Hypothalamus (tissue), 51 donors: ENCODE measurements at regions not wholly inside any gene's neighbourhood (a gene's known extent, or its start where the extent isn't known, plus 50 kb on each side); places are given as distances from the start of the nearest gene placed in this dataset.

Experiments used
- DNase-seq, 51 donors: peaks; one replicate each; lab custom pipeline; 2025; lab: John Stamatoyannopoulos, UW

DNA sequence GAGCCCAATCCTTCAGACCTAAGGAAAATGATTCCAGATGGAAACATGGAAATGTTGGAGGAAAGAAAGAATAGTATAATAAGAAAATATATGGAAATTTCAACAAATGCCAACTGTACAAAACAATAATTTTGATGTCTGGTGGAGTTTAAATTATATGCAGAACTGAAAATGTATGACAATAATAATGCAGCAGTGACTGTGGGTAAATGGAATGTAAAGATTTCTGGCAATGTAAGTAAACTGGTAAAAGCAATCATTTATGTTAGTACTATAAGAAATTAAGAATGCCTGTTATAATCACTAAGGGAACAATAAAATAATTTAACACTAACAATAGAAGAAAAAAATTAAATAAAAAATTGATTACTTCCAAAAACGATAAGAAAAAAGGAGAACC, 89.0 kb downstream of the EDN1 start:
- no peak for DNase-seq

DNA sequence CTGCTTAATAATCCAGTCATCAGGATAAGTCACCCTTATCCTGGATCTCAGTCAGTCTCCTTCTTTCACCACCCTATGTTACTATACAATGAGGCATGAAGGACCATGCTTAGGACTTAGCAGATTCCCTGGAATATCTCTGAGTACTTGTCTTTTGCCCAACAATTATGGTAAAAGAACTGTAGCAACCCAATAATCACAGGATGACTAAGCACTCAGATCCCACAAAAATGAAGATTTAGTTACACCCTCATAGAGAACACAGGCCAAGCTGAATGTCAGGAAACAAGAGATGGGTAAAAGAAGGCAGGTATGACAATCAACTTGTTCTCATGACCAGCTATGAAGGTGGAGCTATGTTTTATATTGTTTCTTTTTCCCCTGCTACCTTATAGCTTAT, 91.4 kb downstream of the EDN1 start:
- DNase-seq, result no peak

DNA sequence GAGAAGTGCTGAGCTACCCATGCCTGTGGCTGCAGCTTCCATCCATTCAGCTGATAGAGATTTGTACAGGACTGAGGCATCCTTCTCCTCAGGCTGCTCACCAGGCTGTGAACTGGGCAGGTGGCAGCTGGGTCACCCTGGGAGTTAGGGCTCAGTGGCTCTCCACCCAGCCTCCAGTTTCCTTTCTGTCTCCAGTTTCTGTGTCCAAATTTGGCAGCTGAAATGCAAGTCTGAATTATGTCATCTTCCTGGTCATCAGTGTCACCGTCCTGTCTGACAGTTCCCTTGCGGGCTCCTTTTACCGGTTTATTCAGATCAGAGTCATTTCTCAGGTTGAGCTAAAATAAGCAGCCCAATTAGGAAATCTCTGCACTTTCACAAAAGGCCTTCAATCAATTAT, 93.3 kb downstream of the EDN1 start:
- no peak for DNase-seq

DNA sequence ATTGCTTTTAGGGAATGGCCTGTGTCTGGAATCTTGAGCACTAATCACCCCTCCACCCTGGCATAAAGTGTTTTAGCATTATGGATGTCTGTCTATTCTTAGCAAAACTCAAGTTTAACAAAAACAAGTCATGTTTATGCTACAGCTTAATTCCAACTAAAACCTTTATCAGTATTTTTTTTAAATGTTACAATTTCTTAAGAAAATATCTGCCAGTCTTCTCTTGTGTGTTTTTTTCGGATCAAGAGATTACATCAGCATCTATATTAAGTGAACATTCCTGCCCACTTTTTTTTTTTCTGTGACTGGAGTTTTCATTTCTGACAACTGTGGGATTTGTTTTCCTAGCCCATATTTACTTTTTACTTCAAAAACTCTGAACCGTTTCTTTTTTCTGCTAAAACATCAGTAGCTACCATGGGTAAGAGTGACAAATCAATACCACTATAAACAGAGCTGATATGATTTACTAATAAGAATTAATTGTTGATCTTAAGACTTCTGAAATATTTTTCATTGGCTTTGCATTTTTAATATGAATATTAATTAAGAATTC, 94.3 kb downstream of the EDN1 start:
- no peak for DNase-seq

DNA sequence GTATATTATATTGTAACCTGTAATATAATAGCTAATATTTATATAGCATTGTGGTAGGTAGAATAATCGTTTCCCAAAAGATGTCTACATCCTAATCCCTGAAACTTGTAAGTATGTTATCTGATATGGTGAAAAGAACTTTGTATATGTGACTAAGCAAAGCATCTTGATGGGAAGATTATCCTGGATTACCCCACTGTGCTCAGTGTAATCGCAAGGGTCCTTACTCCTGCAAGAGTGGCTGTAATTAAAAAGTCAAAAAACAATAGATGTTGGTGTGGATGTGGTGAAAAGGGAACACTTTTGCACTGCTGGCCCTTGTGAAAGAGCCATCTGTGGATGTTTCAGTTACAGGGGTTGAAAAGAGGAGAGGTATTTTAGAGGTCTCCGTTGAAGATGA, 95.2 kb downstream of the EDN1 start:
- DNase-seq, result no peak

DNA sequence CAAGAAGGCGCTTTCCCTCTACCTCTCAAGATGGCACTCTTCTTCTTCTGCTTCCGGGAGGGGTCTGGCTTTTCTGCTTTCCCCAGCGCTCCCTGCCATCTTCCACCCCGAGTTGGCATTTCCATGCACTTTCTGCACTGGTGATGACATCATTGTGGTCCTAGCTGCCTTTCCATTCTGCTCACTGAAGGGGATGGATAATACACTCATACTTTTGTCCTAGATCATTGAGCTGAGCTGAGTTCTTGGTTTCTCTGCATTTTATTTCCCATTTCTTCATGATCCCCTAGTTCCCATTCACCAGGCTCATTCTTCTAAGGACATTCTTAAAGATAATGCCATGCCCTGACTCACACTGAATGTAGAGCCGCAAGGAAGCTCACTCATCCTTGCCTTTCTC, 96.7 kb downstream of the EDN1 start:
- no peak for DNase-seq

DNA sequence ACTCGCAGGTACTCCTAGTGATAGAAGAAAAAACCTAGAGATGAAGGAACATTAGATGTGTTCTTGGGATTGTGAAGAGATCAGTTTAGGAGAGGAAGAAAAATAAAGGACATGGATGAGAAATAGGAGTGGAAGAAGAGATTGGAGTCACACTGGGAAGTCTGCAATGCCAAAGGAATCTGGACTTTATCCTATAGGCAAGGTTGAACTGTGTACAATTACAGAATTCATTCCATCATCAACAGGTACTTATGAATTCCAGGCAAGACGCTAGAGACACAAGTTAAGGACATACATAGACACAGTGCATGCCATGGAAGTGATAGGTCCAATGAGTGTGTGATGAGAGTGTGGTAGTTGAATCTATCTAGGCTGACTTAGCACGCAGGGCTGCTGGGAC, 101.3 kb downstream of the EDN1 start:
- DNase-seq, result no peak

DNA sequence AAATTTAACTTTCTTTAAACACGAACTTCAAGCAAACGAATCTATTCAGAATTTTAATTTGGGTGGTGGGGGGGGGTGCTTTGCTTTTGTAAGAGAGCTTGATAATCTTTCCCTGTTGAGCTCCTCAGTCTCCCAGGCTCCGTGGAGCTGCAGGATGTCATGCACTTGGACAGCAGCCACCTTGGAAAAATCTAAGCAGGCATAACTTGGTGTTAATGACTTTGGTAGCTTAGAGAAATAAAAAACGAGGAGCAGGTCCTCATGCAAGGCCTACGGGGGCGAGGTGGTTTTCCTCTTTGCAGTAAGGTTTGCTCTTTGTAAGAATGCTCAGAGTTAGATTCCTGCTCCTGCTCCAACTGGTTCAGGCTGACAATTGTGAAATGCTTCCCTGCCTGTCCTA, 102.3 kb downstream of the EDN1 start:
- DNase-seq, result peak in 1 of 51 donors; percentile 2

DNA sequence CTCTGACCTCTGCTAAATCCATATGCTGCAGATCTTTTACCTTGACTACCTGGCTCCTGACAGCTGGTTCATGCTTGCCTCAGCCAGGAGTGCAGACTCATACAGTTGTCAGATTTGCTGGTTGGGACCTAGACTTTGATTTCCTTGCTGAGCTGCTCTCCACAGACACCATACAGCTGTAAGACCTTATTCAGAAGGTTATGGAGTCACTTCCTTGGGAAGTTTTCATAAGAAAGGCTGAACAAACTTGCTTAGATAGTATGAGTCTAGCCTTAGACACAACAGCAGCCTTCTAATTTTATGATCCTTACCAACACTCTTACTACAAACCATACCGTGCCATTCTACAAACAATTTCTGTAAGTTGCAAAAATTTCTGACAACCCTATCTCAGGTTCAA, 102.9 kb downstream of the EDN1 start:
- DNase-seq, result no peak

DNA sequence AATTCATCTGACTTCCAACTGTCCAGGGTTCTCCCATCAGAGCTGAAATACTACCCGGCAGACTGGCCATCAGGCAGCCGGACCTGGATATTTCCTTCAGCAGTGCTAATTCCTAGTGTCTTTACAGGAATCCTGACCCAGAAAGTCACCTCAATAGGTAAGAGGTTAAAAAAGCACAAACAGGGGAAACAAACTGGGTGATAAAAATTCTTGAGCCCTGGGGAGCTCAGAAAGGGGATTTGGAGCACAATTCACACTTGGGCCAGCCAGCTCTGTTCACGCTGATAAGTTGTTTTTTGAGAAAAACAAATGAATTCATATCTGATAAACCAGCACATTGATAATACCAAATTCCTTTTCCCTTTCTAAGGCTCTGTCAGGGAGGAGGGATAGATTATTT, 104.0 kb downstream of the EDN1 start:
- DNase-seq, result no peak

DNA sequence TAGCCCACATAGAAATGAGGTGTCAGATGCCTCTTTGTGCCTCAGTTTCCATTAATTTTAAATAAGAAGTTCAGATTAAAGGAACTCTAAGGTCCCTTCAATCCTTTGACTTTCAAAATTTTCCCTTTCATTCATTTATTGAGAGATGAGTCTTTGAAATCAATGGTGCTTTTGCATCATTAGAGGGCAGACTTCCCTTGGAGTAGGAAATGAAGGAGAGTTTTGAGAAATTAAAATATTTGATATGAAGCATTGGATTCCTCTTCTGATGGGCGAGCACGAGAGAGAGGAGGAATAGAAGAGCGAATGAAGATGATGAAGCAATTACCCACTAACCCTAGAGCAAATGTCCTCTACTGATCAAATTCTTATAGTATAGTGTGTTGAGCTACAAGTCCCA, 105.7 kb downstream of the EDN1 start:
- peak in 1 of 51 donors; percentile 11 for DNase-seq

DNA sequence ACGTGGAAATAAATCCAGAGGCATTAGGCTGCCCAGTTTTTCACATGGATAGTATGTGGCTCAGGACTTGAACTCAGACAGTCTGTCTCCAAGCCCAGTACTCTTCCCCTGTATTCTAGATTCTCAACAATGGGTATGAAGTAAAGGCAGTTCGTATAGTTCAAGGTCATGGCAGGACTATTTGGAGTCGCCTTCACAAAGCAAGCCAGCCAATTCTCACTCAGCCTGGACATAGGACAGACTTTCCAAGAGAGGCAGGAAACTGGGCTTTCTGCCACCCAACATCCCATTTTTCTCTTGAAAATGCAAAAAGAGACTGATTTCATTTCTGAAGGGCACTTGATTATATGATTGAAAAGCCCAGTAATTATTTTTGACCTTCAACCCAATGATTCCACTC, 111.0 kb downstream of the EDN1 start:
- DNase-seq, result peak in 1 of 51 donors; percentile 5

DNA sequence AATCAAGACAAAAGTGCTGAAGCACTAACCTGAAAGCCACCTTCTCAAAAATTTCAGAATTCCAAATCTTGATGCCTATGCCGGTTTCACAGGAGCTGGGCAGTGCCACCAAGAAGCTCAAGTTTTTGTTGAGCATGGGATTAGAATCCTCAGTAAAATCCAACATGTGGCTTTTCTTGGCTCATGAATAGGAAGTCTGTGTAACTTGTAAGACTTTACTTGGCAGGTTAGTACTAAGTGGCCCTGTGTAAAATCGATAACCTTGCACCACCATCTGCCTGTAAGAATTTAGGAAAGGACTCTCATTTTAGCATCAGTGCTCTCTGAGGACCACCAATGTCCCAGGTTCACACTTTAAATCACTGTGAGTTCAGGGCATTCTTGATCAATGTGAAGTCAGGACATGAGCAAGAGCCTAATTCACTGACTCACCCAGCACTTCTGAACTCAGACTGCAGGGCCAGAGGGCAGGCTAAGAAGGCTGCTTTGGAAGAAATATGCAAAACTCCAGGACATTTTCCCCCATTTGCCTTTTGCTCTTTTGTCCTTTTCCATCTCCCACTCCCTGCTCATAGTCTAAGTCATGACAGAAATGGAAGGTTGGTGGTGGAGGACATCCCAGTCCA, 113.2 kb downstream of the EDN1 start:
- no peak for DNase-seq

DNA sequence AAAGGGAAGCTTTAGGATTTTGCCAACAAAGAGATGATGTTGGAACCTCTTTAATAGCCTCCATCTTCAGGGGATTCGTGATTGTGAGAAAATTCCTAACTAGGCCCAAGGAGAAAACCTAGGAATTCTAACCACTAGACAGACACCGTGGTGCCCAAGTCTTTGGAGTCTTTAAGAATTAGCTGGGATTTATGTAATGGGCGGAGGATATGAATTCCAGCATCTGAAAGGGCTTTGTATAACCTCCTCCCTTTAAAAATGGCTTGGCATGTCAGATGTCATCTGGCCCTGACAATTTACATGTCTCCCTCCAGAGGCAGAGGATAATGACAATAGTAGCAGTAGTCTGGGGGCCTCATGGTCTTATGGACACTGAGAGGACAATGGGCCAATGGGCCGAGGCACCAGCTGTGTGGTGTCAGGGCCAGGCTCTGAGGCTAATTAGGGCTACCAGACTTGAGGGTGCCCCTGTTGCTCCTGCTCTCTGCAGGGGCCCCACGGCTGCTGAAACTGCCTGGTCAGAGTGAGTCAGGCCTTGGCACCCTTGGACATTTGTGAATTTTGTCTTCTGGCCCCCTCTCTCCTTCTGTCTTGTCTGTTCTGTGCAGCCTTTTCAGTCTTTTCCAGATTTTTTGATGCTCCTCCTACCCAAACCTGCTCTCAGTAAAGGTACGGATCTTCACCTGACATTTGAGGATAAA, 113.9 kb downstream of the EDN1 start:
- DNase-seq, result no peak

DNA sequence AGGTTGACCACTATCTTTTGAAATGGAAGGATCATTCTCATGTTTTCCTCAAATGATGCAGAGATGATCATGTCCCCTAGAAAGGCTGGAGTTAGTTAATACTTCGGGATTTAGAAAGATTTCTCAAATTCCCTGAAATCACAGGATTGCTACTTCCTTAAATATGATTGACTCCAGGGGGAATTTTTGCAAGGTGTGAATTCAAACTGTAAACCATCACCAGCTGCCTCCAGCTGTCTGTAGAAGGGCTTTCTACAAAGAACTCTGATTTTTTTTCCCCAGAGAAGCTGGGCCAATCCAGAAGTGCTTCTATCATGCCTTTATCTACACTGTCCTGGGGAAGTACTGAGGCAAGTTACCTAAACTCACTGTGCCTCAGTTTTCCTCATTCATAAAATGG, 114.5 kb downstream of the EDN1 start:
- no peak for DNase-seq

DNA sequence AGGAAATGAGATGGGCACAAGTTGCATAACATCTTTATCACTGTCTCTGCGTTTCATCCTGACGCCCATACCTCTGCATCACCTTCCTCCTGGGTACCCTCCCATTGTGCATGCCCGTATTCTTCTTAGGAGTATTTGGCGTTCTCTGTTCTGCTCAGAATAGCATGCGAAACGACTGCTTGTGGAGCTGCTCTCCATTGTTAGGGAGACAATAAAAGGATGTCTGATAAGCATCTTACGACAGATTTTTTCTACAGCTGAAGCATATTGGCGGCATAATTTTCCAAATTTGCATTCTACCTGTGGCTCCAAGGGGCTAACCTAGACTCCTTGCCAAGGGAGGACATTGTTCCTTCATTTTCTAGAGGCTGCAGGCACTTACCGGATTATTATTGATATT, 118.6 kb downstream of the EDN1 start:
- DNase-seq, result peak in 1 of 51 donors; percentile 22

DNA sequence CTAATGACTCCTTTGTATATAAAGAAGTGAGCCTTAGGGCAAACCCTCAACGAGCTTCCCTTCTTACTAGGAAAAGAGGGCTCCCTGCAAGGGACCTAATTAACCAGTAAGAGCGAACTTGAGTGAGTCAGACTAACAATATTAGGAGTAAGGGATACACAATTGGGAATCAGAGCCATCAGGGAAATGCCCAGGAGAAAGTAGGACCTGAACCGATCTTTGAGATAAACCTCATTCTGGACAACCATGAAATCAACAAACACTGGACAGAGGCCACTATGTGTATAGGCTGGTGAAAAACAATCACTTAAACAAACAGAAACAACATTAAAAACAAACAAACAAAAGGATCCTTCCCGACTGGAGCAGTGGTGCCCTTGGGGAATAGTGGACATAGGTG, 120.8 kb downstream of the EDN1 start:
- no peak for DNase-seq

DNA sequence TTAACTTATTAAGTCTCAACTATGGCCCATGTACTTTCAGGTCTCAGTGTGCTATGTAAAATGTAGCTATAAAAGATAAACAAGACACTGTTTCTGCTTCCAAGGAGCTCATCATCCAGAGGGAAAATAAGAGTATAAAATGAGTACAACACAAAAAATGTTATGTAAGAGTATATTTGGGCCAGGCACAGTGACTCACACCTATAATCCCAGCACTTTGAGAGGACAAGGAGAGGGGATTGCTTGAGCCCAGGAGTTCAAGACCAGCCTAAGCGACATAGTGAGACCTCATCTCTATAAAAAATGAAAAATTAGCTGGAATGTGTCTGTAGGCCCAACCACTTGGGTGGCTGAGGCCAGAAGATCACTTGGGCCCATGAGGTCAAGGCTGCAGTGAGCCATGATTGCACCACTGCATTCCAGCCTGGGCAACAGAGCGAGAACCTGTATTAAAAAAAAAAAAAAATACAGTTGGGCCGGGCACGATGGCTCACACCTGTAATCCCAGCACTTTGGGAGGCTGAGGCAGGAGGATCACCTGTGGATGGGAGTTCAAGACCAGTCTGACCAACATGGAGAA, 124.0 kb downstream of the EDN1 start:
- no peak for DNase-seq

DNA sequence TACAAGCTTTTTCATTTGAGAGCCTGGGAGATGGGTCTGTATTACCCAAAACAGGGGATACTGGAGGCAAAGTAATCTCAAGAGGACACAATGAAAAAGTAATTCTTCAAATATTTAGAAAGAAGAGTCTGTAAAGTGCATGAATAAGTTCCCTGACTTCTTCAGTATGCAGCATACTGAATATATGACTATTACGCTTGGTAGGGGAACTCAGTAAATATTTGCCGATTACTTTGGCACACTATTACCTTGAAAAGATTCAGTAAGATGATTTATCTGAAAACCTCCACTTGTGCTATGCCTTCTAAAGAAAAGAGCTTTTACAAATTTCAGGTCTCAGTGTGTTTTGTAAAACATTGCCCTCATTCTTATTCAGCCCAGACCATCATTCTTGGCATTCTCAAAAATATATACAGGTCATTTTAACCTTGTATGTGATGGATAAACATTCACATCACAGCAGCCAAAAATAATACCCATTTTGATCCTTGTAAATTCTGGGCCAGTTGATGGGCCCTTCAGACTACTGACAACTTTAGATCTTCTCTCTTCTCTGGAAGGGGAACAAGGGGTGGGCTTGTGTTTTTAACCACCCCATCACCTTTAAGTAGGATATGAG, 125.9 kb downstream of the EDN1 start:
- no peak for DNase-seq

DNA sequence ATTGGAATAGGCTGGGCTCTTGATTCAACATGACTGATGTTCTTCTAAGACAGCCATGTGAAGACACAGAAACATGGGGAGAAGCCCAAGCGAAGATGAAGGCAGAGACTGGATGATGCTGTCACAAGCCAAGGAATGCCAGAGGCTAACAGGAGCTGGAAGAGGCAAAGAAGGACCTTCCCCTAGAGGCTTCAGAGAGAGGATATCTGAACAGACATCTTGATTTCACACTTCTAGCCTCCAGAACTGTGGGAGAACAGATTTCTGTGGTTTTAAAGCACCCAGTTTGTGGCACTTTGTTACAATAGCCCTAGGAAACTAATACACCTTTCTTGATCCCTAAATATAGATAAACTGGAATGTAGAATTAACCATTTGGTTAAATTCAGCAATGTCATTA, 127.0 kb downstream of the EDN1 start:
- DNase-seq, result no peak

DNA sequence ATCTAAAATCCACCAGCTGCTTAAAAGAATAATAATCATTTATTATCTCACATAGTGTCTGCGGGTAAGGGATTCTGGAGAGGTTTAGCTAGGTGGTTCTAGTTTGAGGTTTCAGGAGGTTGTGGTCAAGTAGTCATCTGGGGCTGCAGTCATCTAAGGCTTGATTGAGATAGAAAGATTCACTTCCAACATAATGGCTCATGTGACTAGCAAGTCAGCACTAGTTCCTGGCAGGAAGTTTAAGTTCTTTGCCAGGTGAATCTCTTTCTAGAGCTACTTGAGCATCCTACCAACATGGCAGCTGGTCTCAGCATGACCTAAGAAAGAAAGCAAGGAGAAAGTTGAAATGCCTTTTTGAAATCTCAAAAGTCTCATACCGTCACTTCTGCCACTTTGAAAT, 128.8 kb downstream of the EDN1 start:
- DNase-seq, result no peak
